GM04504 (cell line): ENCODE measurements at regions not wholly inside any gene's neighbourhood (a gene's known extent, or its start where the extent isn't known, plus 50 kb on each side); places are given as distances from the start of the nearest gene placed in this dataset.
"Not testable (repeated sequence)": the region's sequence is repeated elsewhere in the genome, so short reads cannot be mapped to it uniquely, and the experiment has no call there.

ENCODE experiments used
- DNase-seq: peaks from one replicate; pipeline ENCODE4 v3.0.0-alpha.2; 2012; ENCODE audit warnings: low read depth

GRCh38 chr12:73950507-73950906, 587.1 kb upstream of the ATXN7L3B start:
- no peak for DNase-seq

DNA sequence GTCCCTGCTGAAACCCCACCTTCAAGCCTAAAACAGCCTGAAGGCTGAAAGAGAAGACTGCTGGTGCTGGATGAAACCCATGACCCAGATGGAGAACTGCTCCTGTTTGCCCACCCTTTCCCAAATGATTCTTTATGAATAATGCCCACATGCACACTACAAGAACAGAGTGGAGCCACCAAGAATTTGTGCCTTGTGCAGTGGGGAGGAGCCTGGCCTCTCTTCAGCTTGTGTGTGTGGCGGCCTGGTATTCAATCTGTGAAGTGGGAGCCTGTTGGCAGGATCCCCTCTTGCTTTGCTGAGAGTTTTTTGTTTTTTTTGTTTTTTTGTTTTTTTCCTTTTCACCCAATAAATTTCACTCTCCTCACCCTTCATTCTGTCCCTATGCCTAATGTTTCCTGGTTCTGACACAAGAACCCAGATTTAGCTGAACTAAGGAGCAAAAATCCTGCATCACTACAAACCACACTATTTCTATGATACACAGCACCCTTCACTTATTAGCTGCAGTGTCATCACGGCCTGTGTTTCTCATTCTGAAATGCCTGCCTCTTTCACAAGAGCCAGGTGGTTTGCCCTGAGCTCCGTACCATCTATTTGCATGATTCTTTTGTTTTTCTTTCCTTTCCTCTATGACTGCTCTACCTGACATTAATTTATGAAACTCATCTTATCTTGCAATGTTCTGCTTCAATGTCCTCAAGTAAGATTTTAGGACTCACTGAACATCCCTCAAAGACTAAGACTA, 585.5 kb upstream of the ATXN7L3B start:
- no peak for DNase-seq

GRCh38 chr12:73964641-73965040, 573.0 kb upstream of the ATXN7L3B start:
- no peak for DNase-seq

GRCh38 chr12:73973486-73973885, 564.1 kb upstream of the ATXN7L3B start:
- no peak for DNase-seq

DNA sequence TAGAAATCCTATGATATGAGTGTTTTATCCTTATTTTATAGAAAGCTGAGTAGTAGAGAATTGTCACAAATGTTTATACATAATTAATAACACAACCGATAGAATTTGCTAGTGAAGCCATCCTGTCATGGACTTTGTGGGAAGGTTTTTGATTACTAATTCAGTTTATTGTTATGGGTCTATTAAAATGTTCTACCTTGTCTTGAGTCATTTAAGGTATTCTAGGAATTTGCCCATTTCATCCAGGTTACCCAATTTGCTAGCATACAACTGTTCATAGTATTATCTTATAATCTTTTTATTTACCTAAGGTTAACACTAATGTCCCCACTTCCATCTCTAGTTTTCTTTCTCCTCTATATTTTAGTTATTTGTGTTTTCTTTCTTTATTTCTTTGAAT, 553.1 kb upstream of the ATXN7L3B start:
- DNase-seq = no peak

DNA sequence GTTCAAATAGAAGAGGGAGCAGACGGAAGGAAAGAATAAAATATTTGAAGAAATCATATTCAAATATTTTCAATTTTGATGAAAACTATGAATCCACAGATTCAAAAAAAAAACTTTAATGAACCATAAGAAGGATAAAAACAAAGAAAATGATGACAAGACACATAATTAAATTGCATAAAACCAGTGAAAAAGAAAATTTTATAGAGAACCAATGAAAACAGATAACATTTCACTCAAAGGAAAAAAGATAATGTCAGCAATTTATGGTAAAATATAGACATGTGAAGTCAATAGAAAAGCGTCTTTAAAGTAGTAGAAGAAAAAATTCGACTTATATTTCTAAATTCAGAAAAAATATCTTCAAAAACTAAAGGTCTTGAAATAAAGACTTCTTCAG, 546.5 kb upstream of the ATXN7L3B start:
- no peak for DNase-seq

- no peak for DNase-seq
Measured at GRCh38 chr12:73998894-73999293, 538.7 kb upstream of the ATXN7L3B start.

- no peak for DNase-seq
Measured at GRCh38 chr12:74015118-74015517, 522.5 kb upstream of the ATXN7L3B start.

- not testable (repeated sequence) for DNase-seq
Measured at GRCh38 chr12:74016324-74016723, 521.3 kb upstream of the ATXN7L3B start.

DNA sequence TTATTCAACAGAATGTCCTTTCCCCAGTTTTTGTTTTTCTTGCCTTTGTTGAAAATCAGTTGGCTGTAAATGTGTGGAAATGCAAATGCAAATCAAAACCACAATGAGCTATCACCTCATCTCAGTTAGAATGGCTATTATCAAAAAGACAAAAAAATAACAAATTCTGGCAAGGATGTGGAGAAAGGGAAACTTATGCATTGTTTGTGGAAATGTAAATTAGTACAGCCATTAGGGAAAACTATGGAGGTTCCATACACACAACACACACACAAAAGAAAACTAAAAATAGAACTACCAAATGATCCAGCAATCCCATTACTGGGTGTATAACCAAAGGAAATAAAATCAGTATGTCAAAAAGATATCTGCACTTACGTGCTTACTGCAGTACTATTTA, 518.8 kb upstream of the ATXN7L3B start:
- DNase-seq = no peak

- DNase-seq = no peak
Measured at GRCh38 chr12:74021937-74022336, 515.7 kb upstream of the ATXN7L3B start.

GRCh38 chr12:74031045-74031444, 506.6 kb upstream of the ATXN7L3B start:
- no peak for DNase-seq

DNA sequence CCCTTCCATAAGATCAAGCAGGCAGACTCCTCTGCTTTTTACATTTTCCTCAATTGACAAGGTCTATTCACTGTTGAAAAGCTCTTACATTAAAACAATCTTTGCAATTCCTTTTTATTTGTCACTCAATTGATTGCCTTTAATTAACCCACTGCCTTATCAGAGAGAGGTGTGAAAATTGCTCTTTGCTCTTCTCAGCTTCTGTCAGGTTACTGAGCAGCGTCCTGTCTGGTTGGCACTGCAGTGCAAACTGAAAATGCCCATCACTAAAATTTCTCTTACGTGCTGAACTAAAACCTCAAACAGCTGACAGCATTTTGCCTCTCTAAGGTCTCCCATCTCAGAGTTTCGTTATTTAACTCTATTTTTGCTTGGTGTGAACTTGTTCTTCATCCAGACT, 504.1 kb upstream of the ATXN7L3B start:
- no peak for DNase-seq

GRCh38 chr12:74039138-74039537, 498.5 kb upstream of the ATXN7L3B start:
- DNase-seq = not testable (repeated sequence)

DNA sequence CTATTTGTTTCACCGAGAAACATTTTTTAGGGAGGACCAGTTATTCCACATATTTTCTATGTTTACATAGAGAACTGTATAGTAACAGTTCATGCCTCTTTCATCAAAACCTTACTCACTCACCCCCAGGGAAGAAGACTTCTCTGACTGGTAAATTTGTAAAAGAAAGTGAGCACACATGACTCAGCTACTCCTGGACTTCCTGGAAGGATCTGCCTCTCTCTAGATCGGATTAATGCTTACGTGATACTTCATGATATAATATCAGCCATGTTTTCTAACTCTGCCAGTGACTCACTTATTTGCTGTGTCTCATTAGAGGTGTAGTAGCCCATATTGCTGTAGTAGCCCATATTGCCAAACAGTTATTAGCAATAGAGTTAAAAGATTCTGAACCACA, 494.3 kb upstream of the ATXN7L3B start:
- no peak for DNase-seq

DNA sequence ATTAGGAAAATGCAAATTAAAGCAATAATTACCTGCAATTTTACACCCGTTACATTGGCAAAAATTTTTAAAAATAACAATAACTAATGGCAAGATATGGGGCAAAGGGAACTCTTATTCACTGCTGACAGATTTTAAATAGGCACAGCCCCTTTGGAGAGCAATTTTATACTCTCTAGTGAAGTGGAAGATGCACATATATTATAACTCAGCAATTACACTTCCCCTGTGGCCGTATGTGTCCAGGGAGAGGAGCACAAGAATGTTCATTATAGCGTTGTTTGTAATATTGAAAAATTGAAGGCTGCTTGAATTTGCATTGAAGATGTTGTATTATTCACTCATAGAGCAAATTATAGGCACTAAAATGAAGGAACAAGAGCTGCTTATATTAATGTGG, 488.3 kb upstream of the ATXN7L3B start:
- no peak for DNase-seq

DNA sequence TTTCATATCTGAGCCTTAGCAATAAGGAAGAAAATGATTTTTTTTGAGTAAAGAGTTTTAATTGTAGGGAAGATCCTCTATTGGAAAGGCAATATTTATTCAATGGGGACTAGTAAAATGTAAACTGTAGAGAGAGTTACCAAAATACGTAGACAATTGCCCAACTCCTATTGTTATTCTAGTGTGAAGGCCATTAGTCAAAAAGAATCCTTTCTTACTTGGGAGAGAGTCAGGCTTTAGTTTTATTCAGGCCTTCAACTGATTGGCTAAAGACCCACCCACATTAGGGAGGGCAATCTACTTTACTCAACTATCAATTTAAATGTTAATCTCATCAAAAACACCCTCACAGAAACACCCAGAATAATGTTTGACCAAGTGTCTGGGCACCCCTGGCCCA, 485.8 kb upstream of the ATXN7L3B start:
- no peak for DNase-seq

- no peak for DNase-seq
Measured at GRCh38 chr12:74066476-74066875, 471.2 kb upstream of the ATXN7L3B start.

DNA sequence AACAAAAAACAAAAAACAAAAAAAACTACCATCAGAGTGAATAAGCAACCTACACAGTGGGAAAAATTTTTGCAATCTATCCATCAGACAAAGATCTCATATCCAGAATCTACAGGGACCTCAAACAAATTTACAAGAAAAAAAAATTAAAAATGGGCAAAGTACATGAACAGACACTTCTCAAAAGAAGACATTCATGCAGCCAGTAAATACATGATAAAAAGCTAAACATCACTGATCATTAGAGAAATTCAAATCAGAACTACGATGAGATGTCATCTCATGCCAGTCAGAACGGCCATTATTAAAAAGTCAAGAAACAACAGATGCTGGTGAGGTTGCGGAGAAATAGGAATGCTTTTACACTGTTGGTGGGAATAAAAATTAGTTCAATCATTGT, 466.5 kb upstream of the ATXN7L3B start:
- no peak for DNase-seq

DNA sequence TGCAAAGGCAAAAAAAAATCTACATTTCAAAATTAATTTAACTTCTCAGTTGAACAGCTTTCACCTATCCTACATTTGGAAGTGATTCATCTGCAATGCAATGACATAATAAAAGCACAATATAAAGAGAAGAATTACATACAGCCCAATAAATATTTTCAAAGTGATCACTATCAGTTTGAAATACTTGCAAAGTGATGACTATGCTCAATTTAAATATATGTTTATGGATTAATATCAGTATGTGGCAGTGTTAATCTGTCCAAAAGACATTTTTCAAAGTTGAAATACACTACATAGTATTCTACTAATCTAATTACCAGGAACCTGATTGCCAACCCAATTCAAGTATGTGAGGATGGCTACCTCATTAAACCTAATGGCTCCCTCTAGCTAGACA, 460.7 kb upstream of the ATXN7L3B start:
- no peak for DNase-seq

GRCh38 chr12:74105434-74105833, 432.2 kb upstream of the ATXN7L3B start:
- DNase-seq = no peak

DNA sequence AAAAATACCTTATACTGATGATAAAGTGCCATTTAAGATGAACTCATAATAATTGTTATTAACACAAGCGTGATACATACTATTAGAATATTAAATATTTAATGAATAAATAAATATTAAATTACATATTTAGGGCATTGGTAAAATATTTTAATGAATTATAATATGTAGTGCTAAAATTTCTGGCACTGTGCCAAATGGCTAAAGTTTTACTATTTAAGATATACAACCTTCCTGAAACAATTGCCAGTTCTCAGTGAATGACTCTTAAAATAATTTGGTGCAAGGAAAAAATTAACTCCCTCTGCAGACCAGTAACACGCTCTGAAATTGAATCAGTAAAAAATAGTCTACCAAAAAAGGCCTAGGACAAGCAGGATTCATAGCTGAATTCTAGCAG, 428.9 kb upstream of the ATXN7L3B start:
- no peak for DNase-seq

DNA sequence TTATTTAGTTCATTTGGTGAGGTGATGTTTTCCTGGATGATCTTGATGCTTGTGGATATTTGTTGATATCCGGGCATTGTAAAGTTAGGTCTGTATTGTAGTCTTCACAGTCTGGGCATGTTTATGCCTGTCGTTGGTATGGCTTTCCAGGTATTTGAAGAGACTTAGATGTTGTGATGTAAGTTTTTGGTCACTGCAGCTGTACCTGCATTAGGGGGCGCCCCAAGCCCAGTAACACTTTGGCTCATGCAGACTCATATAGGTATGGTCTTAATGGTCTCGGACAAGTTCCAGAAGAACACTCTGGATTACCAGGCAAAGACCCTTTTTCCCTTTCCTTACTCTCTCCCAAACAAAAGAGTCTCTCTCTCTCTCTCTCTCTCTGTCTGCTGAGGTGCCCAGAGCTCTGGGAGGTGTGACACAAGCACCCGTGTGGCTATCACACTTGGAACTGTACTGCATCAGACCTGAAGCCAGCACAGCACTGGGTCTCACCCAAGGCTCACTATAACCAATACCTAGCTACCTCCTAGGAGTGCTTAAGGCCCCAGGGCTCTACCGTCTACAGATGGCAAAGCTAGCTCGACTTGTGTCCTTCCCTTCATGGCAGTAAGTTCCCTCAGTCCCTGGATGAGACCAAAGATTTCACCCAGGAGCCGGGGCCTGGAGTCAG, 425.8 kb upstream of the ATXN7L3B start:
- DNase-seq = no peak

- DNase-seq = no peak
Measured at GRCh38 chr12:74119811-74120362, 417.7 kb upstream of the ATXN7L3B start.
